Bronchial epithelial cell (primary cell): ENCODE measurements at regions not wholly inside any gene's neighbourhood (a gene's known extent, or its start where the extent isn't known, plus 50 kb on each side); places are given as distances from the start of the nearest gene placed in this dataset.

ENCODE experiments used
- DNase-seq: peaks from one replicate; pipeline ENCODE4 v3.0.0-alpha.2; 2010; ENCODE audit warnings: low read depth
- FAIRE-seq: peaks from 2 replicates; lab custom pipeline; 2011; peaks lifted over from hg19 to GRCh38; lab: Jason Lieb, UNC
- H3K27me3 ChIP-seq: 2 replicates; pipeline ENCODE4 v1.5.1; 2011; ENCODE audit warnings: low read length; ENCODE audit not compliant: control insufficient read depth, insufficient read depth
- H3K36me3 ChIP-seq: 2 replicates; pipeline ENCODE4 v1.5.1; 2011; ENCODE audit warnings: low read length; ENCODE audit not compliant: control insufficient read depth, insufficient read depth
- H3K4me3 ChIP-seq: 2 replicates; pipeline ENCODE4 v1.5.1; 2011; ENCODE audit warnings: mild to moderate bottlenecking, low read depth, low read length, control low read depth
- TF ChIP-seq, protein P1 (sequence below): IDR thresholded peaks from 2 replicates; pipeline ENCODE4 v1.5.1; 2011; ENCODE audit warnings: mild to moderate bottlenecking, moderate library complexity, low read length, control low read depth, inconsistent platforms; ENCODE audit not compliant: insufficient read depth, severe bottlenecking

GRCh38 chr10:3428826-3429225 is 256.2 kb upstream of the PITRM1 start:
- H3K36me3 ChIP-seq, result no peaks in the 10 kb centered on the region
- no peaks in the 10 kb centered on the region for H3K27me3 ChIP-seq
- TF ChIP-seq, protein P1, sequence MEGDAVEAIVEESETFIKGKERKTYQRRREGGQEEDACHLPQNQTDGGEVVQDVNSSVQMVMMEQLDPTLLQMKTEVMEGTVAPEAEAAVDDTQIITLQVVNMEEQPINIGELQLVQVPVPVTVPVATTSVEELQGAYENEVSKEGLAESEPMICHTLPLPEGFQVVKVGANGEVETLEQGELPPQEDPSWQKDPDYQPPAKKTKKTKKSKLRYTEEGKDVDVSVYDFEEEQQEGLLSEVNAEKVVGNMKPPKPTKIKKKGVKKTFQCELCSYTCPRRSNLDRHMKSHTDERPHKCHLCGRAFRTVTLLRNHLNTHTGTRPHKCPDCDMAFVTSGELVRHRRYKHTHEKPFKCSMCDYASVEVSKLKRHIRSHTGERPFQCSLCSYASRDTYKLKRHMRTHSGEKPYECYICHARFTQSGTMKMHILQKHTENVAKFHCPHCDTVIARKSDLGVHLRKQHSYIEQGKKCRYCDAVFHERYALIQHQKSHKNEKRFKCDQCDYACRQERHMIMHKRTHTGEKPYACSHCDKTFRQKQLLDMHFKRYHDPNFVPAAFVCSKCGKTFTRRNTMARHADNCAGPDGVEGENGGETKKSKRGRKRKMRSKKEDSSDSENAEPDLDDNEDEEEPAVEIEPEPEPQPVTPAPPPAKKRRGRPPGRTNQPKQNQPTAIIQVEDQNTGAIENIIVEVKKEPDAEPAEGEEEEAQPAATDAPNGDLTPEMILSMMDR, result no peak
- no peak overlapping the region for H3K4me3 ChIP-seq
- no peak for DNase-seq
- FAIRE-seq, result no peak

GRCh38 chr10:3427950-3428354 is 255.4 kb upstream of the PITRM1 start:
- DNase-seq (no peak), FAIRE-seq (no peak)
- Histone ChIP-seq H3K4me3 (no peak overlapping the region), H3K27me3 (no peaks in the 10 kb centered on the region), H3K36me3 (no peaks in the 10 kb centered on the region)
- TF ChIP-seq, protein P1, result no peak

DNA sequence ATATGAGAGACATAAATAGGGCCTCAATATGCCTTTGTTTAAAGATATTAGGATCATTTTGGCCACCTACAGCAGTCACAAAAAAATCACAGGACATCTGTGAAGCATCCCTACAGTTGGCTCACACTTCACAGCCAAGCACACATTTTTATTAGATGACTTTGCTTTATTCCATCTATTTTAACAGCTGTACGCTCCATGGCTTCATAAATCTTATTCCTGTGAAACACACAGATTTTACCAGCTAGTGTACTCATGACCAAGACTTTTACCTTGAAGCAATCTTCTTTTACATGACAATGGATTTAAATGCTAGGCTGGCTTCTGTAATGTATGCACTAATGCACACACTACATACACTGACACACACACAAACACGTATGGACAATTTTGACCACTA is 254.8 kb upstream of the PITRM1 start:
- no peak for FAIRE-seq
- no peak for DNase-seq
- H3K36me3 ChIP-seq, result no peaks in the 10 kb centered on the region
- TF ChIP-seq, protein P1, result no peak
- H3K4me3 ChIP-seq, result no peak overlapping the region
- H3K27me3 ChIP-seq, result no peaks in the 10 kb centered on the region

DNA sequence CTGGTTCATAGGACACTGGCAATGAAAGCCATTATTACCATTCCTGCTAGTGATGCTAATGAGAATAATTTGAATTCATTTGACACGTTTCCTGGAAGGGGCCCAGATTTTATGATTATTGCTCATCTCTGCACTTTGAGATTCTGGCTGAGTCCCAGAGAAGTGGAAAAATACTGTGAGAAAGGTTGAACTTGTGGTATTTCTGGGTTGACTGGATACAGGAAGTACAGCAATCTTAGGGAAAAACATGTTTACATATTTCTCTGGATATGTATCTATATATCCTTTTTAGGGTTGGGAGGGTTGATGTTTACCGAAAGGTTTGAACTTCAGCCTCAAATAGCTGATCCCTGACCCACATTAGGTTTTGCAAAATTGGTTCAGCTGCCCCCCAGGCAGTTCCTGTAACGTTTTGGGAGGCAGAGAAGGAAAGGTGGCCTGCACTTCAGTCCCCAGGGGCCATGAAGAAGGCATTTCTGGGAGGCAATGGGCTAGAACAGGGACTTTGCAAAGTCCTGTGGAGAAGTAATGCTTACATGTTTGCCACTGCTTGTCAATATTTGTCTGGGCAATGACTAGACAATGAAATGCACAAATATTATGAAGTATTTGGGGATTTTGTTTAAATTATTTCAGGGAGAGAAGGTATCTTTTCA is 253.7 kb upstream of the PITRM1 start:
- Histone ChIP-seq H3K36me3 (no peaks in the 10 kb centered on the region), H3K27me3 (no peaks in the 10 kb centered on the region), H3K4me3 (no peak overlapping the region)
- TF ChIP-seq, protein P1, result no peak
- DNase-seq (peak; percentile 65), FAIRE-seq (no peak)

DNA sequence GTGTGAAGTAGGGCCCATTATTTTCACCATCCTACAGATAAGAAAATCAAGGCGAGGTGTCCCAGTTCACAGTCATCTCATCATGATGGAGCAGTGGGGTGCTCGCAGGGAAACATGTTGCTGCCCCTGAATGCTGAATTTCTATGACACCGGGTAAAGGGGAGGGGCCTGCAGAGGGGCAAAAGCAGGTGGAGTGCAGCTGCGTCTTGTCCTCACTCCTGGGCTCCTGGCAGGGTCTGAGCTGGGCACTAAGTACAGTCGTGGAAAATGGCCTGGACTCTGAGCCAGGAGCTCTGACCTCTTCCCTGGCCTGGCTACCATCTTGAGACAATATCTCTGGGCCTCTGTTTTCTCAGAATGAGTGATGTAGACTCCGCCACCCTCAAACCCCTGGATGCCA is 253.1 kb upstream of the PITRM1 start:
- H3K4me3 ChIP-seq, result no peak overlapping the region
- H3K27me3 ChIP-seq, result no peaks in the 10 kb centered on the region
- DNase-seq (no peak), FAIRE-seq (no peak)
- H3K36me3 ChIP-seq, result no peaks in the 10 kb centered on the region
- TF ChIP-seq, protein P1, result no peak

DNA sequence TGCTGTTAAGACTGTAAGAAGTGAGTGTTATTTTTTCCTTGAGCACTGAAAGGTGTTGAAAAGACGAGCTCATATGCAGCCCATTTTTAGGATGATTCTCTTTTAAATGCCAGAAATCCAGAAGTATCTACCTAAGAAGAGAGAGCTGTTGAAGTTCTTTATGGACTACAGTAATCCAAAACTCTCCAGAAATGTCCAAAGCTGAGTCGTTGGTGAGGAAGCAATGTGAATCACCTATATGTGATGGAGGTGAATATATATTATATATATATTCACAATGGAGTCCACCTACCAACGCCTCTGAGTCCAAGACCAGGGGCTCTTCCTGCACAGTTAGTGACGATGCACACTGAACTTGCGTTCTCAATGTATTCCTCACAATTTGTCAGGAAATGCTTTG is 252.7 kb upstream of the PITRM1 start:
- TF ChIP-seq, protein P1, result no peak
- no peak for FAIRE-seq
- Histone ChIP-seq H3K36me3 (no peaks in the 10 kb centered on the region), H3K4me3 (no peak overlapping the region), H3K27me3 (no peaks in the 10 kb centered on the region)
- peak; percentile 30 for DNase-seq
